ENCODE measurements at regions not wholly inside any gene's neighbourhood (a gene's known extent, or its start where the extent isn't known, plus 50 kb on each side); places are given as distances from the start of the nearest gene placed in this dataset.
A peak's percentile ranks its signal among the peaks of the same experiment; 100 is the strongest.

DNA sequence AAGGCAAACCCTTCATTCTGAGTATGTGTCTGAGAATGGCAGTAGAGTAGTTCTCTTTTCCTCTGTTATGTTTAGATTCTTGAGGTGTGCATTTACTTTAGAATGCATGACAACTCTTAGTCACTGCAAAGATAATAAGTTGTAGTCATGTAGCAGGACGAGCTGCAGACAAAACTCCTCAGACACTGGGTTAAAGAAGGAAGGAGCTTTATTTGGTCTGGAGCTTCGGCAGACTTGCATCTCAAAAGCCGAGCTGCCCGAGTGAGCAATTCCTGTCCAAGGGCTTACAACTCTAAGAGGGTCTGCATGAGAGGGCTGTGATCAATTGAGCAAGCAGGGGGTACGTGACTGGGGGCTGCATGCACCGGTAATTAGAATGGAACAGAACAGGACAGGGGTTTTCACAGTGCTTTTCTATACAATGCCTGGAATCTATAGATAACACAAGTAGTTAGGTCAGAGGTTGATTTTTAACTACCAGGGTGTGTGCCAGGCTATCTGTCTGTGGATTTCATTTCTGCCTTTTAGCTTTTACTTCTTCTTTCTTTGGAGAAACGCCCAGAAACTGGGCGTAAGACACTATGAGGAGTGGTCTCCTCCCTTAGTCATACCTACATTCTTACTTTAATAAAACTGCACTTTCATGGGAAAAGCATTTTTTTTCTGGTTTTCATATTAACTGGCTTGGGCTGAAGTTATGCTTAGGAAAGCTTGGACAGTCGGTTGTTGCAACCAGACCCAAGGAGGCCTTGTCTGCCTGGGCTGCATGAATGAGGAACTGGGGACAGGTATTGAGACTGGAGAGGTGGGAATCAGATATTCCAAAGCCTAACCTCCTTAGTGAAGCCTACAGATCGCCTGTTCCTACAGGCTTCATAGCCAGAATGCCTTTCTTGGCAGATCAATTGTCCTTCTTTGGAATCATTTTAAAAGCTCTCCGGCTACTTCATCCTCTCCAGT lies 115.1 kb downstream of the RHOU start:
- no peak for DNase-seq

DNA sequence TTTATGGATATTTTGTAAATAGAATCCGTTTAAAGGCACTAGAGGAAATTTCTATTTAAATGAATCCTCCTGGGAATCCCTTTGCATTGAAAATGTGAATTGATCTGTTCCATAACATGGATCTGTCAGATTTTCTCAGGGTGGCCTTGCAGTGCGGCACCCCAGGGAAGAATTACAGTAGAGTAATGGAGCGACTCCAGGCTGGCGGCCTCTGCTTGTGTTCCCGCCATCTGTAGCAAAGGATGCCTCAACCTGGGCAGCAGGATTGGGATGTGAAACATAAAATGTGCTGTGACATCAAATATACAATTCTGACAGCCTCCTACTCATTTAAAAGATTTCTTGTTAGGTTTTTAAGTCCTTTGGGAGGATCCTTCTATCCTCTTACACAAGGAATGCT lies 115.9 kb downstream of the RHOU start:
- no peak for DNase-seq

DNA sequence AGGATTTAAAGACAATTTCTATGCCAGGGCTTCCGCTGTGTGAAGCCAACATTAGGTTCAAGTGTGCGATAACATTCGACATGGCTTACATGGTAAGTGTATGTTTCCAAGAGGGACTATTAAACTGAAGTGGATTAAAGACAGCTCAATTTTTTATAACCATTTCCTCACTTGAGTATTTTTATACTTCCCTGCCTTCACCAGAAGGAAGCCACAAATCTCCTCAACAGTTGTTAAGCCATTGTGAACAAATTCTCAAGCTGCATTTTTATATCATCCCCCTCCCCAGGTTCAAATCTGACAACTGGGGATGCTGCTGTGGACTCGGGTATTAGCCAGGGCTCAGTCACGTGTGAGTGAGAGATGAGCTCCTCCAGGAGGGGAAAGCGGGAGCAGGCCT lies 116.3 kb downstream of the RHOU start:
- no peak for DNase-seq

- DNase-seq, result no peak
These were observed 116.7 kb downstream of the RHOU start for GRCh38 chr1:228852024-228852423.

DNA sequence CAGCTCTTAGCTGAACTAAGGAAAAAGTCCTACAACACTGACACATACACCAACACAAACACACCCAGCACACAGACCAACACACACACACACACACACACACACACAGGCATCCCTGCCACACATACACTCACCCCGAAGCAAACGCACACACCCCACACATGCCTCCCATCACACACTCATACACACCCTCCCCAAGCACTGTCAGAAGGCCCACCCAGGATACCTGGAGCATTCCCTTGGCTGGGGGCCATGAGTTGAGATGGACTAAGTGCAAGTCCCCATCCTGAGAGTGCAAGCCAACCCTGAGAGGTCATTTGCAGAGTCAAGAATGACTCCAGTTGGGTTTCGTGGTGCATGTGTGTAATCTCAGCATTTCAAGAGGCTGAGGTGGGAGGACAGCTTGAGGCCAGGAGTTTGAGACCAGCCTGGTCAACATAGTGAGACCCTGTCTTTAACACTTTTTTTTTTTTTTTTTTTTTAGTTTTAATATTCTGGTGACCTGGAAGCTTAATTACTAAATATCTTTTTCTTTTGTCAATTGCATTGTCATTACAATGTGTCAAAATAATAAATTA lies 117.3 kb downstream of the RHOU start:
- no peak for DNase-seq

- no peak for DNase-seq
These were observed 117.9 kb downstream of the RHOU start for GRCh38 chr1:228853191-228853590.

GRCh38 chr1:228853637-228854036 lies 118.4 kb downstream of the RHOU start:
- DNase-seq, result no peak

- no peak for DNase-seq
These were observed 119.6 kb downstream of the RHOU start for GRCh38 chr1:228854907-228855306.

- no peak for DNase-seq
These were observed 122.3 kb downstream of the RHOU start for GRCh38 chr1:228857611-228858010.

GRCh38 chr1:228860911-228861831 lies 125.9 kb downstream of the RHOU start:
- no peak for DNase-seq

GRCh38 chr1:228861832-228862180 lies 126.5 kb downstream of the RHOU start:
- DNase-seq, result no peak

DNA sequence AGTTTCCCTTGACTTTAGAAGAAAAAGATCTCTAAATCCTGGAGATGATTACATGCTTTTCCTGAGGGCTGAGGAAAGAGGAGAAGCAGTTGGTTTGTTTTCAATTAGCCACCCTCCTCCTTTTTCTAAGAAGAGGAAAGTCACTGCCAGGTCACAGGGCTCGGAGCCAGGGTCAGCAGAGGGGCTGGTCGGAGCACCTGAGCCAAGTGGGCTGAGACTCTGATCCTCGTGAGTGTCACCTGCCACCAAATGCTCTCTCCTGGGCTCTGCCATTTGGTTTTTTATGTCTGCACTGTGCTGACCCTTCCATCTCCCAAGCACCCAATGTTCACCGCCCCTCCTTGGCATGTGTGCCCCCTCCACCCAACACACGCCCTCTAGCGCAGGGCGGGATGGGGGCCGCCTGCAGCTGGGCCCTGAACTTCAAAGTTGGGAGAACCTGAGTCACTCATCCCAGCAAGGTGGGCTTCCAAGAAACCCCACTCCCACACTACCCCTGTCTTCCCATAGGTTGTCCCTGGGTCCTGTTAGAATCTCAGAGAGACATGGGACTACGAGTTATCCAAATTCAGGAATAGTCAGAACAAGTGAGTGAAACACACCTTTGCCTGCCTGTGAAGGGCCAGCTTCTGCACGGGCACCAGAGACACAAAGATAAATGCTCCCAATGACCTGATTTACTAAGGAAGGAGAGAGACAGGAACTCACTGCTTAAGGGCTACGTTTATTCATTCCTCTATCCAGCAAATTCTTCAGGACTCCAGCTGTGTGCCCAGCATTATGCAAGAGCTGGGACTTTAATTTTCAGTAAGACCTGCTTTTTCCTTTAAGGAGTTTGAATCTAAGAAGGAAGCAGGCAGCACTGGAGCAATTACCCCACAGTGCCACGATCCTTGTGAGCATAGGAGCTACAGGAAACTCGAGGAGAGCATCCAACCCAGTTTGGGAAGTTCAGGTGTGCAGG lies 127.5 kb downstream of the RHOU start:
- no peak for DNase-seq

DNA sequence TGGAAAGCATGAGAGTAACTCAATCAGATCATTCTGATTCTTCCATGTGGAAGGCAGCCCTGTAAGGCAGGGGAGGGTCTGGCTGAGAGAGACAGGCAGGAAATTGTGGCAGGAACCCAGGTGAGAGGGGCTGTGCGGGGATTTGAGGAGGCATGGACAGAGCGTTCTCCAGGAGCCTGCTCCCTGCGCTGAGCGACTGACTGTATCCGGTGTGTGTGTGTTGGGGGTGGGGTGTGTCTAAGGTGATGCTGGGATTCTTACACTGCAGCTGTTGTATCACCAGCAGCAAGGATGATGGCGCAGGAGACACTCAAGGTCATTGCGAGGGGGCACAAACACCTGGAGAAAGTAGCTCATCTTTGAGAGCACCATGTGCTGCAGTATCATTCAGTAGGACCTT lies 128.5 kb downstream of the RHOU start:
- DNase-seq, result no peak

- no peak for DNase-seq
These were observed 130.5 kb downstream of the RHOU start for GRCh38 chr1:228865627-228866330.

DNA sequence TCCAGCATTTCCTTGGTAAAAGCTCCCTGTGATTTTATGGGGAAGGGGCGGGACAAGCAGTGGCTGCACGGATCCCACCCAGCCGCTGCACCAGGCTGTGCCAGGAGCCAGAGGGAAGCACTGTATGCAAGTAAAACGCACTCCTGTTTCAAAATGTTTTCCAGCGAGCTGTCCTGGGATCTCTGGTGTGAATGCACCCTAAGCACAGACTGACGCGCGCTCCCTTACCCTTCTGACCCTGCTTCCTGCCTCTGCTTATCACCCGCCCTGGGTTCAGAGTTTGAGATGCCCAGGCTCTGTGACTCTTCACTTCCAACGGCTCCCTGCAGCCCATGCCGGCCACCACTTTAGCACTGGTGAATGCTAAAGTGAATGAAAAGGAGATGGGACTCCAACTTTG lies 131.2 kb downstream of the RHOU start:
- no peak for DNase-seq

DNA sequence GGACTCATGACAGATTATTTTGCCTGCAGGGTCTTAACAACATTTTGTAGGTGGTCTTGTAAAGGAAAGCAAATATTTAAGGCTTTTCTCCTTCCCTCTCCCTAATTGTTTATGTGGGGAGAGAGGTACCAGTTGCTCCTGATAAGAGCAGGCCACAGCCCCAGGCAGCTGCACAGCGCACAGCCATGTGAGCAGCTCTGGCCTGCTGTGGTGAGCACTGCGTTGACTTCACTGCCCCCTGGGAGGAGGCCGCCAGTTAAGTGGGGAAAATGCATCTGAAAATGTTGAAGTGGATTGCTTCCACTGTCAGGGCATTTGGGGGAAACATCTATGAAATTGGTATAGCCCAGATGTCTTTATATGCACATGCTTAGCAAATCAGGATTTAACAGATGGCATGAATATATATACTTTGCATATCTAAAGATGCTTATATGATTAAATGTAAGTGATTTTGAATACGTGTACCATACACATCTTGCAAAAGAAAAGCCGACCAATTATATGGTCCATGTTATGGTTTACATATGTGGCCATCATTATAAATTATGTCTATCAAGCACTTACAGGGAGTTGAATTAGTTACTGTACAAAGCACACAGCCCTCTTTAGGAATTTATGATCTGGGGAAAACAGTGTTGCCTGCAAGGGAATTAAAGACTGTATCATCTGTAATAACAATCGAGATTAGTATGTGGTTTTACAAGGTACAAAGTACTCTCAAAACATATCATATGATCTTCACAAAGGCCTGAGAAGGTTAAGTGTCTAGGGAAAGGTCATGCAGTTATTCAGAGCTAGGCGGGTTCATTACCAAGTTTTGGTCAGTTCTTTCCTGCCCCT lies 132.1 kb downstream of the RHOU start:
- peak; percentile 6 to 58 for DNase-seq

DNA sequence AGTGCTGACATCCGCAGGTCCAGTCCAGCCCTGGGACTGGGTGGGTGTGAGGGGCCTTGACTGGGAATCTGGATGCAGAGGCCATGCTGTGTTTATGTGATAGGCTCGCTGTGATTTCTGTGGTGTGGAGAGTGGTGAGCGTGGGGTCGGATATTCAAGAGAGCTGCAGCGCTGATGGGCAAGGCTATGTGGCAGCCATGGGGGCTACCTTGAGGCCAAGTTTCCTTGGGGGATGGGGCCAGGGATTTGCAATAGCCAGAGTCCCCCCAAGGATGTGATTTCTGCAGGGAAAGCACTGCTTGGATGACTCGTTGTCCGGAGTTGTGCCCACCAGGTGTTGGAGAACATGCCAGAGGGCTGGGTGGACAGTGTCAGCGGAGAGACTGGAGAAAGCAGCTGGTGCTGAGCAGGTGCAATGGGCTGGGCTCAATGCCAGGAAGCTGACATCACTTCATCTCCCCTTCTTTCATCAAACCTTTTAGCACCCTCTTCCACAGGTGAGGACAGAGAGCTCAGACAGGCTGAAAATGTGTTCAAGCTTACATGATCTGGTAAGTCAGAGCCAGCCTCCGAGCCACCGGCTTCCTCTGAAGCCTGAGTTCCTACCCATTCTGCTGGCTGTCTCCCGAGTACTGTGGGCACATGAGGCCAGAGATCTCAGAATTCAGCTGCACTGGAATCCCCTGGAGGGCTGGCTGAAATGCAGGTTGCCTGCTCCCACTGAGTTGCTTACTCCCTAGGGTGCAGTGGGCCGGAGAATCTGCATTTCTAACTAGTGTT lies 132.9 kb downstream of the RHOU start:
- peak; percentile 86 to 90 for DNase-seq

GRCh38 chr1:228868731-228869024 lies 133.4 kb downstream of the RHOU start:
- DNase-seq, result no peak

DNA sequence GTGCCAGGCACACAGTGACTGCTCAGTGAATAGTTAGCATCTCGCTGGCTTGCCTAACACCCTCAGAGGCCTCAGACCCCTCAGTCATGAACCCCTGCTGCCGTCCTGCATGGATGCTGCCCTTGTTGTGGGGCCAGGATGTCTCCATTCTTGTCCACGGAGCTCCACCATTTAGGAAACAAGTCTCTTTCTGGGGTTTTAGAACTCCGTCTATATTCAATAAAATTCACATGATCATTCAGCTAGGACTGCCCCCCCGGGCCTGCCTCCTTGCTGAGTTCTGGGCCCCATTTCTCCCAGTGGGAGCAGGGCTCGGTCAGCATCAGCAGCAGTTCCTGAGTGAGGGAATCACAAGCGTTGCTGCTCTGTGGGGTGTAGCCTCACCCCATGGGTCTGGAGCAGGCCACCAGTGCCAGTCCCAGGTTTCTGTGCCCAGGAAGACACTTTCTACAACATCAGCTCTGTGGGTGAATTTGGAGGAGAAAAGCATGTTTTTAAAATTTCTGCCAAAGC lies 134.1 kb downstream of the RHOU start:
- no peak for DNase-seq

All from SHP77 (cell line).